ENCODE measurements at regions not wholly inside any gene's neighbourhood (a gene's known extent, or its start where the extent isn't known, plus 50 kb on each side); places are given as distances from the start of the nearest gene placed in this dataset.

DNA sequence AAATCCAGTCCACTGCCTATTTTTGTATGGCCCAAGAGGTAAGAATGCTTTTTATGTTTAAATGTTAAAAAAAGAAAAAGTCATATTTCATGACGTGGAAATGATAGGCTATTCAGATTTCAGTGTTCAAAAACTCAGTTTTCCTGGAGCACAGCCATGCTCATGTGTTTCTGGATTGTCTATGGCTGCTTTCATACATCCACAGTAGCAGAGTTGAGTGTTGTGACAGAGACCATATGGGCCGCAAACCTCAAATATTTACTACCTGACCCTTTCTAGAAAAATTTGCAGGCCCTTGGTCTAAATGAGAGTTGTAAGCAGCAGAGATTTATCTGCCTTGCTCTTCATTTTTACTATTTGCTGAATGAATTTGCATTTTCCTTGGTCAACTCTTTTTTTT is 264.1 kb downstream of the CBLN1 start:
- H3K9me3 ChIP-seq (replicated peaks): no peaks in the 10 kb centered on the region
- no peaks in the 10 kb centered on the region for H3K36me3 ChIP-seq
- H3K27ac ChIP-seq: no peak overlapping the region
- DNase-seq: no peak
- H3K27me3 ChIP-seq: no peaks in the 10 kb centered on the region
- H3K4me1 ChIP-seq: 0 out of 2 replicates have a peak, but pooled peaks cover 5% of the 10 kb centered on the region
- H3K4me3 ChIP-seq: no peak overlapping the region

- H3K27me3 ChIP-seq: no peaks in the 10 kb centered on the region
- H3K27ac ChIP-seq: no peak overlapping the region
- H3K4me3 ChIP-seq: no peak overlapping the region
- H3K4me1 ChIP-seq: 0 out of 2 replicates have a peak, but pooled peaks cover 5% of the 10 kb centered on the region
- no peaks in the 10 kb centered on the region for H3K9me3 ChIP-seq (replicated peaks)
- no peaks in the 10 kb centered on the region for H3K36me3 ChIP-seq
- no peak for DNase-seq
Observed at GRCh38 chr16:49016461-49016860, 265.2 kb downstream of the CBLN1 start.

GRCh38 chr16:49015225-49015592 is 266.4 kb downstream of the CBLN1 start:
- Histone ChIP-seq H3K9me3 (replicated peaks) (no peaks in the 10 kb centered on the region), H3K4me3 (no peak overlapping the region), H3K4me1 (0 out of 2 replicates have a peak, but pooled peaks cover 5% of the 10 kb centered on the region), H3K36me3 (no peaks in the 10 kb centered on the region), H3K27ac (no peak overlapping the region), H3K27me3 (no peaks in the 10 kb centered on the region)
- DNase-seq: peak in 1 of 2 experiments; percentile 9

DNA sequence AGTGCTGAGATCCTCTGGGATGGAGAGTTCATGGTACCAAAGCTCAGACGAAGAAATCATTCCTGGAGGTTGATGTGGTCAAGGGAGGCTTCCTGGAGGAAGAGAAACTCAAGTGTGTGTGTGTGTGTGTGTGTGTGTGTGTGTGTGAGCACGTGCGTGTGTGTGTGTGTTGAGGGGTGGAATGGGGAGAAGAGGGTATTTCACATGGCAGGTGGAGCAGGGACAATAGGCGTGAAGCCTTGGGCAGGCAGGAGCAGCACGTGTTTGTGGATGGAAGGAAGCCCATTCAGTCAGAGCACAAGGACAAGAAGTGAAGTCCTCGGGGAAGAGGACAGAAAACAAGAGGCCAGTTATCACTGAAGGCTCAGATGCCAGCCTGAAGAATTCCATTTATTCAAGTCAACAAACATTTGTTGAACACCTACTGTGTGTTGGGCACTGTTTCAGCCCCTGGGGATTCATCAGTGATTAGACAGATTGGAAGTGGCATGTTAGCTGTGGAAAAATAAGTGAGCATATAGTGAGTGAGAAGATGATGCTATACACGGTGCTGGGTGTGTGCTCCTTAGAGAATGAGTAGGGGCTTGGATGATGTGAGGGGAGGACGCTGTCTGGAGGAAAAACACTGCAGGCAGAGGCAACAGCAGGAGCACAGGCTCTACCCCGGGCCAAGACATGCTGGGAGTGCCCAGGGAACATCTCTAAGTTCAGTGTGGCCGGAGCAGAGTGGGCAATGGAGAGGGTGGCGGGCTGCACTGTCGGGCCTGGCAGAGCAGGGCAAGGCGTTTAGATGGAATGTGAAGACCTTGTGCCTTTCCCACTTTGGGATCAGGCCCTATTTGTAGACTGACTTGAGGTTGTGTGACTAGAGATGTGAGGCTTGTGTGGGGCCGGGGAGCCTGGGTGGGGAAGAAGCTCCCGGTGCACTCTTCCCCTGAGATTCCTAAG is 267.1 kb downstream of the CBLN1 start:
- Histone ChIP-seq H3K4me1 (0 out of 2 replicates have a peak, but pooled peaks cover 5% of the 10 kb centered on the region), H3K9me3 (replicated peaks) (no peaks in the 10 kb centered on the region), H3K36me3 (no peaks in the 10 kb centered on the region), H3K27ac (no peak overlapping the region), H3K27me3 (no peaks in the 10 kb centered on the region), H3K4me3 (no peak overlapping the region)
- no peak for DNase-seq

DNA sequence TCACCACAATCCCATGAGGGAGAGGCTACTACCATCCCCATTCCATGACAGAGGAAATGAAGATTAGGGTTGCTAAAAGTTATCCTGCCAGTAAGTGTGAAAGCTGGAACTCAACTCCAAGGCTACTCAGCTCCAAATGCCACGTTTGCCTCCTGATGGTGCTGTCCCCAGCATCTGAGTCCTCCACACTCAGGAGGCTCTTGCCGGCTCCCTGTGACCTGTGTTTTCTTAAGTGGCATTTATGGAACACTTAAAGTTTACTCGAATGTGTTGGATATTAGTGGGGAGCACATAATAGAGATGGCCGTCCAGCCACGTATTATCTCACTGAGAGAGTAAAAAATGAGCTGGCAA is 267.9 kb downstream of the CBLN1 start:
- Histone ChIP-seq H3K27ac (no peak overlapping the region), H3K9me3 (replicated peaks) (no peaks in the 10 kb centered on the region)

GRCh38 chr16:49012961-49013726 is 268.5 kb downstream of the CBLN1 start:
- Histone ChIP-seq H3K4me1 (no peaks in the 10 kb centered on the region), H3K27me3 (no peaks in the 10 kb centered on the region), H3K4me3 (no peak overlapping the region), H3K36me3 (no peaks in the 10 kb centered on the region), H3K9me3 (replicated peaks) (no peaks in the 10 kb centered on the region), H3K27ac (no peak overlapping the region)
- peak in 1 of 2 experiments; percentile 11 for DNase-seq

More for the DNA sequence above, 267.9 kb downstream of the CBLN1 start:
- DNase-seq: no peak
- H3K4me3 ChIP-seq: no peak overlapping the region
- no peaks in the 10 kb centered on the region for H3K27me3 ChIP-seq
- no peaks in the 10 kb centered on the region for H3K36me3 ChIP-seq
- H3K4me1 ChIP-seq: 0 out of 2 replicates have a peak, but pooled peaks cover 2% of the 10 kb centered on the region

DNA sequence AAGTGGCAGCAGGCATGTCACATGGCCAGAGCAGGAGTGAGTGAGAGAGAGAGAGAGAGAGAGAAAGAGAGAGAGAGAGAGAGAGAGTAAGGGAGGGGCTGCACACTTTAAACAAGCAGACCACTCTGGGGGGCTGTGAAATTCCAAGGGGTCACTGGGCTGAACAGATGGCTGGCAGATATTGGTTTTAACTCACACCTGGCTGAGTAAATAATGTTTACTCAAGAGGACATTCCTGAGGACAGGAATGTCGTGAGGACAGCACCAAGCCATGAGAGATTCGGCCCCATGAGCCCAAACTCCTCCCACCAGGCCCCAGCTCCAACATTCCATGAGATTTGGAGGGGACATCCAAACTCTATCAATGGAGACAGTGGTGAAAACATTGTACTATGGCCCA is 269.7 kb downstream of the CBLN1 start:
- no peak overlapping the region for H3K4me3 ChIP-seq
- no peaks in the 10 kb centered on the region for H3K9me3 ChIP-seq (replicated peaks)
- H3K27ac ChIP-seq: no peak overlapping the region
- no peaks in the 10 kb centered on the region for H3K27me3 ChIP-seq
- DNase-seq: no peak
- no peaks in the 10 kb centered on the region for H3K36me3 ChIP-seq
- H3K4me1 ChIP-seq: no peaks in the 10 kb centered on the region

GRCh38 chr16:49010879-49011278 is 270.8 kb downstream of the CBLN1 start:
- Histone ChIP-seq H3K36me3 (no peaks in the 10 kb centered on the region), H3K27me3 (no peaks in the 10 kb centered on the region), H3K27ac (no peak overlapping the region), H3K4me3 (no peak overlapping the region), H3K4me1 (no peaks in the 10 kb centered on the region), H3K9me3 (replicated peaks) (no peaks in the 10 kb centered on the region)
- no peak for DNase-seq

DNA sequence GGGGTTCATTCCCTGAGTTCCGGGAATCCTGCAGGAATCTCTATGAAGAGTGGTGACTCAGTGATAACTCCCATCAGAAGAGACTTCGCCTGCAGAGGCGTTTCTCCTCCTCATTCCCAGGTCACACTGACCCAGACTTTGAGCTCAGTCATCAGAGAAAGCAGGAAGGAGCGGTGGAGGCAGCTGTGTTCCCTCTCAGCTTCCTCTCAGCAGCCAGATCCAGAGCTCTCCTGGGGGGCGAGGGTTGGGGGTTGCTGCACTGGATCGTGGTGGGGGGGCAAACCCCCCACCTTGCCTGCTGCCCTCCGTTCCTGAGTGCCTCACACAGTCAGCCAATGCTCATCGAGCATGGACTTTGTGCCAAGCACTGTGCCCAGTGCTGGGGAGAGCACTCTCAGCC is 271.2 kb downstream of the CBLN1 start:
- no peak for DNase-seq
- Histone ChIP-seq H3K4me1 (no peaks in the 10 kb centered on the region), H3K27ac (no peak overlapping the region), H3K4me3 (no peak overlapping the region), H3K9me3 (replicated peaks) (no peaks in the 10 kb centered on the region), H3K27me3 (no peaks in the 10 kb centered on the region), H3K36me3 (no peaks in the 10 kb centered on the region)

DNA sequence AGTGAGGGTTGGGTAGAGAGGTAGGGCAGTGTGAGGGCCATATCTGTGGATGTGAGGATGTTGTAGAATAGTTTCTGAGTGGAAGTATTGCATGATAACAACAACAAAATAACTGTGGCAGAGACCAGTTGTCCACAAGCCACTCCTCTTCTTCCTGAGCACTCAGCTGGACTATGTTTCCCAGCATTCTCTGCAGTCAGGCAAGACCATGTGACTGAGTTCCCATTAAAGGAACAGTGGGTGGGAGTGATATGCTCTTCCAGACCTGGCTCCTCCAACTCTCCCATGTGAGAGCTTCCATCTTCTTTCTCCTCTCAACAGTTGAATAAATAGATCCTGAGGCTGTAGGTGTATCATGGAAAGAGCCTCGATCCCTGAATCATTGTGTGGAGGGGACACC is 272.4 kb downstream of the CBLN1 start:
- Histone ChIP-seq H3K27me3 (no peaks in the 10 kb centered on the region), H3K36me3 (no peaks in the 10 kb centered on the region), H3K27ac (no peak overlapping the region), H3K4me1 (no peaks in the 10 kb centered on the region), H3K4me3 (no peak overlapping the region), H3K9me3 (replicated peaks) (no peaks in the 10 kb centered on the region)
- no peak for DNase-seq

DNA sequence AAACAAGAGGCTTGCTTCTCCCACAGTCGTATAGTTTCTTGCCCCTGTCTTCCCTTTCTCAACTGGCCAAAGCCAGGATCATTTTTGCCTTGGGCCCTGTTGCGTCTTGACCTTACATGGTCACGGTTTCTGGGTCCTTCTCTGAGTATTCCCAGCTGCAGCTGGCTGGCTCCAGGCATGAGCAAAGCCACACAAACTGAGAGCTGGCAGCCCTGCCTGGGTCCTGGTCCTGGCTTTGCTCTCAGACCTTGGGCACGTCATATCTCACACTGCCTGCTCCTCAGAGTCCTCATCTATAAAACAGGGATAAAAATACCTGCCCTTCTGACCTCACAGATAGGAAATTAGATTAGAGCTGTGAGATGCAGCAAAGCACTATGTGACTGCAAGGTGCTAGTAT is 277.6 kb downstream of the CBLN1 start:
- H3K27me3 ChIP-seq: 0 out of 2 replicates have a peak, but pooled peaks cover 3% of the 10 kb centered on the region
- H3K4me3 ChIP-seq: no peak overlapping the region
- no peak for DNase-seq
- no peak overlapping the region for H3K27ac ChIP-seq
- no peaks in the 10 kb centered on the region for H3K9me3 ChIP-seq (replicated peaks)
- H3K4me1 ChIP-seq: no peaks in the 10 kb centered on the region
- H3K36me3 ChIP-seq: no peaks in the 10 kb centered on the region

DNA sequence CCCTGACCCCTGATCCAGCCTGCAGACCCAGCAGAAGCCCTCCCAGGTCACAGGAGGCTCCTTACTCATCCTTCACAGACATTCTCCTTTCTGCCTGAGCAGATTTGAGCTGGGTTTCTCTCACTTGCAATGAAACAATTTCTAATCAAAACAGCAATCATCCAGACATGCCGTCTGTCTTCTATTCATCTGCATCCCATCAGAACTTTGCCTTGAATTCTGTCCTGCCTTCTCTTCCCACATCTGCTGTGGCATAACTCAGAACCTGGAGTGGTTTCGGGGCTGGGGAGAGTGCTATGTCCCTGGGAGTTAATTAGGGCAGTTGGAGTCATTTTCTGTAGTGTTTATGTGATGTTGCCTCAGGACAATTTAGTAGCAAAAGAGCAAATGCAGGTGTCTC is 278.6 kb downstream of the CBLN1 start:
- Histone ChIP-seq H3K27me3 (0 out of 2 replicates have a peak, but pooled peaks cover 3% of the 10 kb centered on the region), H3K4me3 (no peak overlapping the region), H3K27ac (no peak overlapping the region), H3K36me3 (no peaks in the 10 kb centered on the region), H3K4me1 (no peaks in the 10 kb centered on the region), H3K9me3 (replicated peaks) (no peaks in the 10 kb centered on the region)
- no peak for DNase-seq

- H3K9me3 ChIP-seq (replicated peaks): no peaks in the 10 kb centered on the region
- 0 out of 2 replicates have a peak, but pooled peaks cover 3% of the 10 kb centered on the region for H3K27me3 ChIP-seq
- H3K27ac ChIP-seq: no peak overlapping the region
- no peaks in the 10 kb centered on the region for H3K4me1 ChIP-seq
- H3K36me3 ChIP-seq: no peaks in the 10 kb centered on the region
- peak in 1 of 2 experiments; percentile 10 for DNase-seq
- H3K4me3 ChIP-seq: no peak overlapping the region
Observed at GRCh38 chr16:49000594-49000993, 281.0 kb downstream of the CBLN1 start.

DNA sequence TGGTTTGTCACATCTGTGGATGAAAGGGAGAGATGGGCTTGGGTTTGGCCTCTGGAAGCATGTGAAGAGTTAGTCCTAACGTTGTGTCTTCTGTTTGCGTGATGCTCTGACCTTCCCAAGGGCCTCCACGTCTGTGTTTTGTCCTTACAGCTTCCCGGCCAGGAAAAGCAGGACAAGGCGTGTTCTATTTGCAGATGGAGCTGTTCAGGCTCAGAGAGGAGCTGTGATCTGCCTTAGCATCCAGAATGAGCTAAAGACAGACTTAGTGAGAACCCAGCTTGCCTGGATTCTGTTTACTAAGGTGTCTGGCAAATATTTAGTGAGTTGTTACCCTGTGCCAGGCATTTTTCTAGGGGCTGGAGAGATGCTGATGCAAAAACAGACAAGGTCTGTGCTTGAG is 282.1 kb downstream of the CBLN1 start:
- DNase-seq: no peak
- Histone ChIP-seq H3K36me3 (no peaks in the 10 kb centered on the region), H3K9me3 (replicated peaks) (no peaks in the 10 kb centered on the region), H3K4me3 (no peak overlapping the region), H3K27me3 (0 out of 2 replicates have a peak, but pooled peaks cover 3% of the 10 kb centered on the region), H3K4me1 (no peaks in the 10 kb centered on the region), H3K27ac (no peak overlapping the region)

GRCh38 chr16:48999044-48999443 is 282.6 kb downstream of the CBLN1 start:
- DNase-seq: no peak
- Histone ChIP-seq H3K9me3 (replicated peaks) (no peaks in the 10 kb centered on the region), H3K27me3 (0 out of 2 replicates have a peak, but pooled peaks cover 3% of the 10 kb centered on the region), H3K27ac (no peak overlapping the region), H3K4me3 (no peak overlapping the region), H3K4me1 (no peaks in the 10 kb centered on the region), H3K36me3 (no peaks in the 10 kb centered on the region)

All from SJCRH30 (cell line).